ENCODE measurements at regions not wholly inside any gene's neighbourhood (a gene's known extent, or its start where the extent isn't known, plus 50 kb on each side); places are given as distances from the start of the nearest gene placed in this dataset.
A peak's percentile ranks its signal among the peaks of the same experiment; 100 is the strongest.

- no peak for DNase-seq
Observed at GRCh38 chr2:234334756-234335155, 162.1 kb downstream of the ARL4C start.

GRCh38 chr2:234334151-234334550, 162.7 kb downstream of the ARL4C start:
- DNase-seq = no peak

- no peak for DNase-seq
Observed at GRCh38 chr2:234333168-234334130, 163.4 kb downstream of the ARL4C start.

- no peak for DNase-seq
Observed at GRCh38 chr2:234331966-234332365, 164.9 kb downstream of the ARL4C start.

GRCh38 chr2:234331566-234331965, 165.3 kb downstream of the ARL4C start:
- no peak for DNase-seq

GRCh38 chr2:234330902-234331301, 166.0 kb downstream of the ARL4C start:
- no peak for DNase-seq

GRCh38 chr2:234329202-234329960, 167.5 kb downstream of the ARL4C start:
- no peak for DNase-seq

- DNase-seq = no peak
Observed at GRCh38 chr2:234328444-234328990, 168.4 kb downstream of the ARL4C start.

- DNase-seq = no peak
Observed at GRCh38 chr2:234326694-234327093, 170.2 kb downstream of the ARL4C start.

GRCh38 chr2:234324116-234324515, 172.8 kb downstream of the ARL4C start:
- no peak for DNase-seq

- DNase-seq = no peak
Observed at GRCh38 chr2:234322766-234323465, 174.0 kb downstream of the ARL4C start.

GRCh38 chr2:234320066-234320465, 176.8 kb downstream of the ARL4C start:
- DNase-seq = no peak

GRCh38 chr2:234318361-234318760, 178.5 kb downstream of the ARL4C start:
- no peak for DNase-seq

- no peak for DNase-seq
Observed at GRCh38 chr2:234313558-234313957, 183.3 kb downstream of the ARL4C start.

GRCh38 chr2:234310166-234310565, 186.7 kb downstream of the ARL4C start:
- DNase-seq = no peak

GRCh38 chr2:234309431-234309830, 187.4 kb downstream of the ARL4C start:
- DNase-seq = no peak

- DNase-seq = peak; percentile 85 to 94
Observed at GRCh38 chr2:234308813-234309195, 188.1 kb downstream of the ARL4C start.

- no peak for DNase-seq
Observed at GRCh38 chr2:234308073-234308812, 188.6 kb downstream of the ARL4C start.

- DNase-seq = no peak
Observed at GRCh38 chr2:234307322-234307961, 189.4 kb downstream of the ARL4C start.

- no peak for DNase-seq
Observed at GRCh38 chr2:234306426-234307173, 190.3 kb downstream of the ARL4C start.

- no peak for DNase-seq
Observed at GRCh38 chr2:234305846-234306245, 191.0 kb downstream of the ARL4C start.

Data from inflammatory macrophage treated with lipopolysaccharide for 1 hour (primary cell).